ENCODE measurements at regions not wholly inside any gene's neighbourhood (a gene's known extent, or its start where the extent isn't known, plus 50 kb on each side); places are given as distances from the start of the nearest gene placed in this dataset.

GRCh38 chr2:120560330-120560729 lies 175.3 kb upstream of the GLI2 start:
- Histone ChIP-seq H3K27me3 (replicated peaks in 1 of 2; ENCODE audit: control insufficient read depth in 2 of 2, insufficient read depth in 2 of 2, low read length in 1 of 2) (peaks cover 0 to 8% of the 10 kb centered on the region in 2 experiments; a peak in 2 of 4 replicates), H3K9ac (ENCODE audit: control insufficient read depth, insufficient read depth, low read length) (no peak overlapping the region), H4K20me1 (ENCODE audit: control insufficient read depth, insufficient read depth) (no peaks in the 10 kb centered on the region), H2AFZ (ENCODE audit: control insufficient read depth, low read depth, low read length) (no peak overlapping the region), H3K79me2 (ENCODE audit: control insufficient read depth, insufficient read depth, low read length) (no peaks in the 10 kb centered on the region), H3K9me3 (replicated peaks; ENCODE audit: control insufficient read depth, insufficient read depth, low read length) (no peaks in the 10 kb centered on the region), H3K4me3 (no peak overlapping the region), H3K36me3 (ENCODE audit: control insufficient read depth in 2 of 2, insufficient read depth in 2 of 2, low read length in 1 of 2) (no peaks in the 10 kb centered on the region), H3K4me2 (ENCODE audit: control insufficient read depth, insufficient read depth) (no peak overlapping the region), H3K27ac (ENCODE audit: control insufficient read depth, insufficient read depth) (no peak overlapping the region), H3K4me1 (ENCODE audit: control insufficient read depth, insufficient read depth, low read length) (no peaks in the 10 kb centered on the region)
- DNase-seq (ENCODE audit: low read depth, low spot score) (no peak), ATAC-seq (no peak), FAIRE-seq (no peak)
- ChIA-PET RAD21 (ENCODE audit: unreplicated experiment) (no interaction called here), CTCF (no interaction called here), POLR2A (no interaction called here), SMC1A (ENCODE audit: uncharacterized antibody, unreplicated experiment) (no interaction called here)
- in situ Hi-C loops (cut with MboI) = no loop called here
- intact Hi-C loops (cut with micrococcal nuclease; ENCODE audit: unreplicated experiment) = no loop called here
- BruUV-seq (replicated peaks) = no TSS peak
- TF ChIP-seq POLR2AphosphoS2 (IDR thresholded peaks at IDR 0.05; ENCODE audit: low read depth, low read length) (no peak), KDM1A (IDR thresholded peaks at IDR 0.05; ENCODE audit: borderline replicate concordance) (no peak), BCL11A (IDR thresholded peaks at IDR 0.05; ENCODE audit: low read depth, low read length) (no peak), EGR1 (IDR thresholded peaks at IDR 0.05; ENCODE audit: borderline replicate concordance in 1 of 2, low read depth in 2 of 2, low read length in 2 of 2) (no peak), ZNF384 (IDR thresholded peaks at IDR 0.05; ENCODE audit: borderline replicate concordance, low read depth, low read length) (no peak)
- 0% methylated on average over 6 of the region's 6 CpGs for WGBS (ENCODE audit: insufficient coverage, insufficient replicate concordance, low lambda C conversion rate, missing lambda C conversion rate)

- Histone ChIP-seq H4K20me1 (ENCODE audit: control insufficient read depth, insufficient read depth) (no peaks in the 10 kb centered on the region), H3K9ac (ENCODE audit: control insufficient read depth, insufficient read depth, low read length) (no peak overlapping the region), H3K79me2 (ENCODE audit: control insufficient read depth, insufficient read depth, low read length) (no peaks in the 10 kb centered on the region), H3K9me3 (replicated peaks; ENCODE audit: control insufficient read depth, insufficient read depth, low read length) (no peaks in the 10 kb centered on the region), H3K36me3 (ENCODE audit: control insufficient read depth in 2 of 2, insufficient read depth in 2 of 2, low read length in 1 of 2) (no peaks in the 10 kb centered on the region), H3K27me3 (replicated peaks in 1 of 2; ENCODE audit: control insufficient read depth in 2 of 2, insufficient read depth in 2 of 2, low read length in 1 of 2) (peaks cover 0 to 8% of the 10 kb centered on the region in 2 experiments; a peak in 2 of 4 replicates), H3K4me1 (ENCODE audit: control insufficient read depth, insufficient read depth, low read length) (no peaks in the 10 kb centered on the region), H3K4me3 (no peak overlapping the region), H3K4me2 (ENCODE audit: control insufficient read depth, insufficient read depth) (no peak overlapping the region), H2AFZ (ENCODE audit: control insufficient read depth, low read depth, low read length) (no peak overlapping the region), H3K27ac (ENCODE audit: control insufficient read depth, insufficient read depth) (no peak overlapping the region)
- CTCF ChIA-PET = no interaction called here
- 7% methylated on average over 11 of the region's 11 CpGs for WGBS (ENCODE audit: insufficient coverage, insufficient replicate concordance, low lambda C conversion rate, missing lambda C conversion rate)
- POLR2A ChIA-PET = interaction anchor here (0.7 kb wide), 1 partner anchor 795 kb away, joined by 3 read pairs; no protein-coding TSS in a partner anchor
- RAD21 ChIA-PET (ENCODE audit: unreplicated experiment) = no interaction called here
- intact Hi-C loops (cut with micrococcal nuclease; ENCODE audit: unreplicated experiment) (no loop called here), in situ Hi-C loops (cut with MboI) (no loop called here)
- no TSS peak for BruUV-seq (replicated peaks)
- FAIRE-seq (no peak), ATAC-seq (no peak), DNase-seq (ENCODE audit: low read depth, low spot score) (no peak)
- TF ChIP-seq ZBTB33 (IDR thresholded peaks at IDR 0.05) (no peak), TAF1 (IDR thresholded peaks at IDR 0.05; ENCODE audit: borderline replicate concordance, low read depth, low read length) (no peak), RBBP5 (conservative IDR thresholded peaks at IDR 0.05) (no peak), PML (IDR thresholded peaks at IDR 0.05; ENCODE audit: low read length) (no peak), SUPT20H (IDR thresholded peaks at IDR 0.05; ENCODE audit: borderline replicate concordance, control insufficient read depth, low read depth, low read length) (no peak), ZSCAN29 (IDR thresholded peaks at IDR 0.05) (no peak), BMI1 (IDR thresholded peaks at IDR 0.05; ENCODE audit: borderline replicate concordance) (no peak), STAT1 (conservative IDR thresholded peaks at IDR 0.05) (no peak), SP1 (IDR thresholded peaks at IDR 0.05; ENCODE audit: low read depth, low read length) (no peak), HCFC1 (IDR thresholded peaks at IDR 0.05; ENCODE audit: low read length) (no peak)
- SMC1A ChIA-PET (ENCODE audit: uncharacterized antibody, unreplicated experiment) = no interaction called here
Measured at GRCh38 chr2:120561379-120562035, 174.2 kb upstream of the GLI2 start.

Measured in GM12878 (cell line).